ENCODE measurements at regions not wholly inside any gene's neighbourhood (a gene's known extent, or its start where the extent isn't known, plus 50 kb on each side); places are given as distances from the start of the nearest gene placed in this dataset.

GRCh38 chr5:90158131-90158530 is 251.4 kb downstream of the CETN3 start:
- TF ChIP-seq EZH2 (IDR thresholded peaks at IDR 0.05; ENCODE audit: borderline replicate concordance) (no peak), CTCF (IDR thresholded peaks at IDR 0.05; ENCODE audit: poor library complexity) (no peak), EZH2phosphoT487 (IDR thresholded peaks at IDR 0.05; ENCODE audit: low read depth, severe bottlenecking, unreplicated experiment) (no peak)
- Histone ChIP-seq H4K20me1 (ENCODE audit: insufficient read depth, poor library complexity, severe bottlenecking) (no peaks in the 10 kb centered on the region), H3K27me3 (no peaks in the 10 kb centered on the region), H3K4me1 (ENCODE audit: insufficient read depth) (no peaks in the 10 kb centered on the region), H3K27ac (no peak overlapping the region), H3K4me2 (no peak overlapping the region), H3K9me2 (replicated peaks; ENCODE audit: insufficient read depth) (no peaks in the 10 kb centered on the region), H2AFZ (no peak overlapping the region), H3K4me3 (no peak overlapping the region), H3K79me2 (no peaks in the 10 kb centered on the region), H3K9me3 (ENCODE audit: low read depth) (no peaks in the 10 kb centered on the region), H3K36me3 (replicated peaks; ENCODE audit: insufficient read depth, low read depth) (no peaks in the 10 kb centered on the region)
- DNase-seq (ENCODE audit: low spot score): no peak
- WGBS (ENCODE audit: low lambda C conversion rate, missing lambda C conversion rate): 56% methylated on average over 3 of the region's 3 CpGs

- no peak for TF ChIP-seq EZH2 (IDR thresholded peaks at IDR 0.05; ENCODE audit: borderline replicate concordance)
- no peak for TF ChIP-seq CTCF (IDR thresholded peaks at IDR 0.05; ENCODE audit: poor library complexity)
- TF ChIP-seq EZH2phosphoT487 (IDR thresholded peaks at IDR 0.05; ENCODE audit: low read depth, severe bottlenecking, unreplicated experiment): no peak
- no peaks in the 10 kb centered on the region for H3K79me2 ChIP-seq
- no peaks in the 10 kb centered on the region for H3K4me1 ChIP-seq (ENCODE audit: insufficient read depth)
- no peak overlapping the region for H3K4me3 ChIP-seq
- no peaks in the 10 kb centered on the region for H3K36me3 ChIP-seq (replicated peaks; ENCODE audit: insufficient read depth, low read depth)
- H3K9me3 ChIP-seq (ENCODE audit: low read depth): no peaks in the 10 kb centered on the region
- H2AFZ ChIP-seq: no peak overlapping the region
- H3K4me2 ChIP-seq: no peak overlapping the region
- no peak overlapping the region for H3K27ac ChIP-seq
- H4K20me1 ChIP-seq (ENCODE audit: insufficient read depth, poor library complexity, severe bottlenecking): no peaks in the 10 kb centered on the region
- no peak for DNase-seq (ENCODE audit: low spot score)
- no peaks in the 10 kb centered on the region for H3K27me3 ChIP-seq
- no peaks in the 10 kb centered on the region for H3K9me2 ChIP-seq (replicated peaks; ENCODE audit: insufficient read depth)
- 92% methylated on average over 2 of the region's 2 CpGs for WGBS (ENCODE audit: low lambda C conversion rate, missing lambda C conversion rate)
These were observed 256.5 kb downstream of the CETN3 start for GRCh38 chr5:90153031-90153430.

- 84% methylated on average over 6 of the region's 6 CpGs for WGBS (ENCODE audit: low lambda C conversion rate, missing lambda C conversion rate)
- no peaks in the 10 kb centered on the region for H3K79me2 ChIP-seq
- no peak overlapping the region for H3K27ac ChIP-seq
- no peaks in the 10 kb centered on the region for H3K4me1 ChIP-seq (ENCODE audit: insufficient read depth)
- H2AFZ ChIP-seq: no peak overlapping the region
- no peaks in the 10 kb centered on the region for H3K27me3 ChIP-seq
- no peaks in the 10 kb centered on the region for H3K9me3 ChIP-seq (ENCODE audit: low read depth)
- H3K36me3 ChIP-seq (replicated peaks; ENCODE audit: insufficient read depth, low read depth): no peaks in the 10 kb centered on the region
- H3K4me2 ChIP-seq: no peak overlapping the region
- DNase-seq (ENCODE audit: low spot score): no peak
- TF ChIP-seq CTCF (IDR thresholded peaks at IDR 0.05; ENCODE audit: poor library complexity): no peak
- no peak for TF ChIP-seq EZH2phosphoT487 (IDR thresholded peaks at IDR 0.05; ENCODE audit: low read depth, severe bottlenecking, unreplicated experiment)
- no peak for TF ChIP-seq EZH2 (IDR thresholded peaks at IDR 0.05; ENCODE audit: borderline replicate concordance)
- no peak overlapping the region for H3K4me3 ChIP-seq
- H4K20me1 ChIP-seq (ENCODE audit: insufficient read depth, poor library complexity, severe bottlenecking): no peaks in the 10 kb centered on the region
- H3K9me2 ChIP-seq (replicated peaks; ENCODE audit: insufficient read depth): no peaks in the 10 kb centered on the region
These were observed 264.8 kb downstream of the CETN3 start for GRCh38 chr5:90144625-90145327.
